ENCODE measurements at regions not wholly inside any gene's neighbourhood (a gene's known extent, or its start where the extent isn't known, plus 50 kb on each side); places are given as distances from the start of the nearest gene placed in this dataset.

GRCh38 chr2:239684271-239684810, 283.5 kb upstream of the HDAC4 start:
- no peaks in the 10 kb centered on the region for H3K36me3 ChIP-seq (ENCODE audit: control insufficient read depth, insufficient read depth, low read length)
- no peak overlapping the region for H3K4me3 ChIP-seq (replicated peaks; ENCODE audit: low read depth, low read length)
- no peak for DNase-seq (ENCODE audit: extremely low read depth, insufficient read length)
- no peaks in the 10 kb centered on the region; the same call in none of the 2 replicates for H3K27me3 ChIP-seq (replicated peaks; ENCODE audit: control insufficient read depth, insufficient read depth, low read length)
- no peak for TF ChIP-seq CTCF (IDR thresholded peaks at IDR 0.05; ENCODE audit: insufficient read depth, low read length, poor library complexity, severe bottlenecking)

- H3K4me3 ChIP-seq (replicated peaks; ENCODE audit: low read depth, low read length) = no peak overlapping the region
- H3K36me3 ChIP-seq (ENCODE audit: control insufficient read depth, insufficient read depth, low read length) = no peaks in the 10 kb centered on the region
- no peaks in the 10 kb centered on the region; the same call in none of the 2 replicates for H3K27me3 ChIP-seq (replicated peaks; ENCODE audit: control insufficient read depth, insufficient read depth, low read length)
- TF ChIP-seq CTCF (IDR thresholded peaks at IDR 0.05; ENCODE audit: insufficient read depth, low read length, poor library complexity, severe bottlenecking) = no peak
- no peak for DNase-seq (ENCODE audit: extremely low read depth, insufficient read length)
Measured at GRCh38 chr2:239682518-239682917, 281.7 kb upstream of the HDAC4 start.

- no peaks in the 10 kb centered on the region; the same call in 1 of the 2 replicates for H3K27me3 ChIP-seq (replicated peaks; ENCODE audit: control insufficient read depth, insufficient read depth, low read length)
- DNase-seq (ENCODE audit: extremely low read depth, insufficient read length) = no peak
- TF ChIP-seq CTCF (IDR thresholded peaks at IDR 0.05; ENCODE audit: insufficient read depth, low read length, poor library complexity, severe bottlenecking) = no peak
- H3K4me3 ChIP-seq (replicated peaks; ENCODE audit: low read depth, low read length) = no peak overlapping the region
- no peaks in the 10 kb centered on the region for H3K36me3 ChIP-seq (ENCODE audit: control insufficient read depth, insufficient read depth, low read length)
Measured at GRCh38 chr2:239679755-239680154, 278.9 kb upstream of the HDAC4 start.

- no peak for TF ChIP-seq CTCF (IDR thresholded peaks at IDR 0.05; ENCODE audit: insufficient read depth, low read length, poor library complexity, severe bottlenecking)
- no peak for DNase-seq (ENCODE audit: extremely low read depth, insufficient read length)
- Histone ChIP-seq H3K4me3 (replicated peaks; ENCODE audit: low read depth, low read length) (no peak overlapping the region), H3K36me3 (ENCODE audit: control insufficient read depth, insufficient read depth, low read length) (no peaks in the 10 kb centered on the region), H3K27me3 (replicated peaks; ENCODE audit: control insufficient read depth, insufficient read depth, low read length) (no peaks in the 10 kb centered on the region)
Measured at GRCh38 chr2:239678666-239679296, 278.0 kb upstream of the HDAC4 start.

GRCh38 chr2:239678186-239678490, 277.3 kb upstream of the HDAC4 start:
- H3K27me3 ChIP-seq (replicated peaks; ENCODE audit: control insufficient read depth, insufficient read depth, low read length) = no peaks in the 10 kb centered on the region; the same call in 1 of the 2 replicates

More at GRCh38 chr2:239678186-239678490, 277.3 kb upstream of the HDAC4 start:
- no peak for DNase-seq (ENCODE audit: extremely low read depth, insufficient read length)
- TF ChIP-seq CTCF (IDR thresholded peaks at IDR 0.05; ENCODE audit: insufficient read depth, low read length, poor library complexity, severe bottlenecking) = no peak
- H3K4me3 ChIP-seq (replicated peaks; ENCODE audit: low read depth, low read length) = no peak overlapping the region
- H3K36me3 ChIP-seq (ENCODE audit: control insufficient read depth, insufficient read depth, low read length) = no peaks in the 10 kb centered on the region

All from GM06990 (cell line).